ENCODE measurements at regions not wholly inside any gene's neighbourhood (a gene's known extent, or its start where the extent isn't known, plus 50 kb on each side); places are given as distances from the start of the nearest gene placed in this dataset.

- Mint-ChIP-seq H3K36me3 (ENCODE audit: low read depth) (no peaks in the 10 kb centered on the region), H3K27me3 (no peaks in the 10 kb centered on the region), H3K9me3 (peaks cover 4% of the 10 kb centered on the region), H3K4me3 (no peak overlapping the region), H3K4me1 (no peaks in the 10 kb centered on the region), H3K27ac (no peak overlapping the region)
- intact Hi-C loops (cut with micrococcal nuclease): no loop called here
- DNase-seq: no peak
- TF ChIP-seq, protein P1, sequence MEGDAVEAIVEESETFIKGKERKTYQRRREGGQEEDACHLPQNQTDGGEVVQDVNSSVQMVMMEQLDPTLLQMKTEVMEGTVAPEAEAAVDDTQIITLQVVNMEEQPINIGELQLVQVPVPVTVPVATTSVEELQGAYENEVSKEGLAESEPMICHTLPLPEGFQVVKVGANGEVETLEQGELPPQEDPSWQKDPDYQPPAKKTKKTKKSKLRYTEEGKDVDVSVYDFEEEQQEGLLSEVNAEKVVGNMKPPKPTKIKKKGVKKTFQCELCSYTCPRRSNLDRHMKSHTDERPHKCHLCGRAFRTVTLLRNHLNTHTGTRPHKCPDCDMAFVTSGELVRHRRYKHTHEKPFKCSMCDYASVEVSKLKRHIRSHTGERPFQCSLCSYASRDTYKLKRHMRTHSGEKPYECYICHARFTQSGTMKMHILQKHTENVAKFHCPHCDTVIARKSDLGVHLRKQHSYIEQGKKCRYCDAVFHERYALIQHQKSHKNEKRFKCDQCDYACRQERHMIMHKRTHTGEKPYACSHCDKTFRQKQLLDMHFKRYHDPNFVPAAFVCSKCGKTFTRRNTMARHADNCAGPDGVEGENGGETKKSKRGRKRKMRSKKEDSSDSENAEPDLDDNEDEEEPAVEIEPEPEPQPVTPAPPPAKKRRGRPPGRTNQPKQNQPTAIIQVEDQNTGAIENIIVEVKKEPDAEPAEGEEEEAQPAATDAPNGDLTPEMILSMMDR (IDR thresholded peaks at IDR 0.05): no peak
- ATAC-seq (ENCODE audit: low read depth): no peak
- ChIA-PET POLR2A (no interaction called here), CTCF (no interaction called here)
Observed at GRCh38 chr13:21868823-21869222, 197.9 kb downstream of the FGF9 start.

GRCh38 chr13:21871382-21871781, 200.5 kb downstream of the FGF9 start:
- Mint-ChIP-seq H3K27me3 (no peaks in the 10 kb centered on the region), H3K36me3 (ENCODE audit: low read depth) (no peaks in the 10 kb centered on the region), H3K4me1 (no peaks in the 10 kb centered on the region), H3K27ac (no peak overlapping the region), H3K4me3 (no peak overlapping the region), H3K9me3 (no peaks in the 10 kb centered on the region)
- TF ChIP-seq, protein P1 (IDR thresholded peaks at IDR 0.05): no peak
- intact Hi-C loops (cut with micrococcal nuclease): no loop called here
- ATAC-seq (ENCODE audit: low read depth) (no peak), DNase-seq (no peak)
- ChIA-PET POLR2A (no interaction called here), CTCF (no interaction called here)

GRCh38 chr13:21871919-21872318, 201.0 kb downstream of the FGF9 start:
- Mint-ChIP-seq H3K9me3 (no peaks in the 10 kb centered on the region), H3K4me1 (no peaks in the 10 kb centered on the region), H3K36me3 (ENCODE audit: low read depth) (no peaks in the 10 kb centered on the region), H3K27me3 (no peaks in the 10 kb centered on the region), H3K27ac (no peak overlapping the region), H3K4me3 (no peak overlapping the region)
- no peak for ATAC-seq (ENCODE audit: low read depth)
- intact Hi-C loops (cut with micrococcal nuclease): no loop called here
- ChIA-PET CTCF (no interaction called here), POLR2A (no interaction called here)
- DNase-seq: no peak
- TF ChIP-seq, protein P1 (IDR thresholded peaks at IDR 0.05): no peak

GRCh38 chr13:21872795-21873194, 201.9 kb downstream of the FGF9 start:
- POLR2A ChIA-PET: no interaction called here
- Mint-ChIP-seq H3K4me1 (no peaks in the 10 kb centered on the region), H3K27me3 (no peaks in the 10 kb centered on the region), H3K36me3 (ENCODE audit: low read depth) (no peaks in the 10 kb centered on the region), H3K9me3 (no peaks in the 10 kb centered on the region), H3K27ac (no peak overlapping the region), H3K4me3 (no peak overlapping the region)
- CTCF ChIA-PET: no interaction called here
- no peak for ATAC-seq (ENCODE audit: low read depth)
- TF ChIP-seq, protein P1 (IDR thresholded peaks at IDR 0.05): no peak
- intact Hi-C loops (cut with micrococcal nuclease): no loop called here
- DNase-seq: no peak

GRCh38 chr13:21875116-21875515, 204.2 kb downstream of the FGF9 start:
- no peaks in the 10 kb centered on the region for H3K9me3 Mint-ChIP-seq
- no peak overlapping the region for H3K4me3 Mint-ChIP-seq
- no peaks in the 10 kb centered on the region for H3K4me1 Mint-ChIP-seq
- DNase-seq: no peak
- ATAC-seq (ENCODE audit: low read depth): no peak
- ChIA-PET CTCF (no interaction called here), POLR2A (no interaction called here)
- H3K27me3 Mint-ChIP-seq: no peaks in the 10 kb centered on the region
- H3K27ac Mint-ChIP-seq: no peak overlapping the region
- intact Hi-C loops (cut with micrococcal nuclease): no loop called here
- no peaks in the 10 kb centered on the region for H3K36me3 Mint-ChIP-seq (ENCODE audit: low read depth)
- TF ChIP-seq, protein P1 (IDR thresholded peaks at IDR 0.05): no peak
